Neural progenitor cell (in vitro differentiated cells): ENCODE measurements at regions not wholly inside any gene's neighbourhood (a gene's known extent, or its start where the extent isn't known, plus 50 kb on each side); places are given as distances from the start of the nearest gene placed in this dataset.

Experiments
- DNase-seq: peaks from one replicate; pipeline ENCODE4 v3.0.0-alpha.2; 2016; ENCODE audit warnings: low spot score
- H2AFZ ChIP-seq: fragments of 200-600 bp; sonication (generic); replicated peaks from 2 replicates; pipeline ENCODE4 v1.6.1; 2016; ENCODE audit warnings: antibody characterized with exemption
- H3F3A ChIP-seq: fragments of 200-600 bp; sonication (generic); 2 replicates; pipeline ENCODE4 v1.6.1; 2016; ENCODE audit warnings: antibody characterized with exemption, low read depth
- H3K27ac ChIP-seq: fragments of 200-600 bp; sonication (generic); 2 replicates; pipeline ENCODE4 v1.5.1; 2016; ENCODE audit warnings: mild to moderate bottlenecking
- H3K27me3 ChIP-seq: fragments of 200-600 bp; sonication (generic); 2 replicates; pipeline ENCODE4 v1.6.1; 2016; ENCODE audit warnings: mild to moderate bottlenecking, moderate library complexity
- H3K36me3 ChIP-seq: fragments of 200-600 bp; sonication (generic); 2 replicates; pipeline ENCODE4 v1.5.1; 2016
- H3K4me1 ChIP-seq: fragments of 200-600 bp; sonication (generic); 2 replicates; pipeline ENCODE4 v1.6.1; 2016; ENCODE audit warnings: mixed run types
- H3K4me2 ChIP-seq: fragments of 200-600 bp; sonication (generic); 2 replicates; pipeline ENCODE4 v1.6.1; 2016
- H3K4me3 ChIP-seq: fragments of 200-600 bp; sonication (generic); 2 replicates; pipeline ENCODE4 v1.5.1; 2016
- H3K79me2 ChIP-seq: fragments of 200-600 bp; sonication (generic); 2 replicates; pipeline ENCODE4 v1.6.1; 2016; ENCODE audit warnings: low read depth
- H3K9ac ChIP-seq: fragments of 200-600 bp; sonication (generic); 2 replicates; pipeline ENCODE4 v1.6.1; 2016
- H3K9me3 ChIP-seq: fragments of 200-600 bp; sonication (generic); 2 replicates; pipeline ENCODE4 v1.5.1; 2016; ENCODE audit warnings: low read depth
- H4K20me1 ChIP-seq: fragments of 200-600 bp; sonication (generic); 2 replicates; pipeline ENCODE4 v1.6.1; 2016; ENCODE audit warnings: low read depth
- H3K27ac Mint-ChIP-seq: 3 replicates; pipeline ENCODE4 v1.8.0; 2021; ENCODE audit warnings: mixed read lengths
- H3K27me3 Mint-ChIP-seq: 2 replicates; pipeline ENCODE4 v1.8.0; 2022; ENCODE audit warnings: low read depth, mild to moderate bottlenecking, inconsistent platforms, moderate library complexity, mixed read lengths; ENCODE audit not compliant: insufficient read depth
- H3K36me3 Mint-ChIP-seq: 3 replicates; pipeline ENCODE4 v1.8.0; 2021; ENCODE audit warnings: mixed read lengths
- H3K4me1 Mint-ChIP-seq: 3 replicates; pipeline ENCODE4 v1.8.0; 2021; ENCODE audit warnings: mixed read lengths
- H3K4me3 Mint-ChIP-seq: 3 replicates; pipeline ENCODE4 v1.8.0; 2021; ENCODE audit warnings: mild to moderate bottlenecking, moderate library complexity, mixed read lengths
- H3K9me3 Mint-ChIP-seq: 3 replicates; pipeline ENCODE4 v1.8.0; 2020; ENCODE audit warnings: mixed read lengths
- EZH2 ChIP-seq: fragments of 200-600 bp; sonication (generic); IDR thresholded peaks from 2 replicates; pipeline ENCODE4 v1.6.1; 2017; ENCODE audit warnings: antibody characterized with exemption, mild to moderate bottlenecking, moderate library complexity
- EZH2phosphoT487 ChIP-seq: fragments of 200-600 bp; sonication (generic); IDR thresholded peaks from 2 replicates; pipeline ENCODE4 v1.6.1; 2017; ENCODE audit warnings: antibody characterized with exemption
- TF ChIP-seq, protein P1 (sequence below): fragments of 200-600 bp; sonication (generic); IDR thresholded peaks from 2 replicates; pipeline ENCODE4 v1.5.1; 2017; ENCODE audit warnings: antibody characterized with exemption, mild to moderate bottlenecking

- Histone ChIP-seq H2AFZ (peak overlapping the region; percentile 28), H3K36me3 (no peaks in the 10 kb centered on the region), H3K9ac (no peak overlapping the region), H3K27ac (no peak overlapping the region), H3K79me2 (no peaks in the 10 kb centered on the region), H3F3A (no peaks in the 10 kb centered on the region), H3K9me3 (no peaks in the 10 kb centered on the region), H3K4me1 (peaks cover 7% of the 10 kb centered on the region), H4K20me1 (no peaks in the 10 kb centered on the region), H3K4me3 (no peak overlapping the region), H3K4me2 (no peak overlapping the region), H3K27me3 (no peaks in the 10 kb centered on the region)
- Mint-ChIP-seq H3K4me1 (peaks cover 7% of the 10 kb centered on the region), H3K9me3 (no peaks in the 10 kb centered on the region), H3K36me3 (no peaks in the 10 kb centered on the region), H3K27ac (no peak overlapping the region), H3K4me3 (no peak overlapping the region), H3K27me3 (no peaks in the 10 kb centered on the region)
- no peak for TF ChIP-seq EZH2phosphoT487
- no peak for TF ChIP-seq EZH2
- TF ChIP-seq, protein P1, sequence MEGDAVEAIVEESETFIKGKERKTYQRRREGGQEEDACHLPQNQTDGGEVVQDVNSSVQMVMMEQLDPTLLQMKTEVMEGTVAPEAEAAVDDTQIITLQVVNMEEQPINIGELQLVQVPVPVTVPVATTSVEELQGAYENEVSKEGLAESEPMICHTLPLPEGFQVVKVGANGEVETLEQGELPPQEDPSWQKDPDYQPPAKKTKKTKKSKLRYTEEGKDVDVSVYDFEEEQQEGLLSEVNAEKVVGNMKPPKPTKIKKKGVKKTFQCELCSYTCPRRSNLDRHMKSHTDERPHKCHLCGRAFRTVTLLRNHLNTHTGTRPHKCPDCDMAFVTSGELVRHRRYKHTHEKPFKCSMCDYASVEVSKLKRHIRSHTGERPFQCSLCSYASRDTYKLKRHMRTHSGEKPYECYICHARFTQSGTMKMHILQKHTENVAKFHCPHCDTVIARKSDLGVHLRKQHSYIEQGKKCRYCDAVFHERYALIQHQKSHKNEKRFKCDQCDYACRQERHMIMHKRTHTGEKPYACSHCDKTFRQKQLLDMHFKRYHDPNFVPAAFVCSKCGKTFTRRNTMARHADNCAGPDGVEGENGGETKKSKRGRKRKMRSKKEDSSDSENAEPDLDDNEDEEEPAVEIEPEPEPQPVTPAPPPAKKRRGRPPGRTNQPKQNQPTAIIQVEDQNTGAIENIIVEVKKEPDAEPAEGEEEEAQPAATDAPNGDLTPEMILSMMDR, result no peak
- DNase-seq, result no peak
Measured at GRCh38 chr4:179585761-179586160, 2143.5 kb upstream of the AGA start.

- Histone ChIP-seq H3K9ac (no peak overlapping the region), H3F3A (no peaks in the 10 kb centered on the region), H3K27me3 (no peaks in the 10 kb centered on the region), H4K20me1 (no peaks in the 10 kb centered on the region), H3K4me1 (peaks cover 7% of the 10 kb centered on the region), H3K4me3 (no peak overlapping the region), H3K9me3 (no peaks in the 10 kb centered on the region), H2AFZ (no peak overlapping the region), H3K27ac (no peak overlapping the region), H3K79me2 (no peaks in the 10 kb centered on the region), H3K4me2 (no peak overlapping the region), H3K36me3 (no peaks in the 10 kb centered on the region)
- no peak overlapping the region for H3K4me3 Mint-ChIP-seq
- no peaks in the 10 kb centered on the region for H3K27me3 Mint-ChIP-seq
- DNase-seq, result no peak
- TF ChIP-seq, protein P1, result no peak
- TF ChIP-seq EZH2phosphoT487 (no peak), EZH2 (no peak)
- no peak overlapping the region for H3K27ac Mint-ChIP-seq
- no peaks in the 10 kb centered on the region for H3K9me3 Mint-ChIP-seq
- H3K36me3 Mint-ChIP-seq, result no peaks in the 10 kb centered on the region
- H3K4me1 Mint-ChIP-seq, result peaks cover 7% of the 10 kb centered on the region
Measured at GRCh38 chr4:179586460-179586859, 2144.2 kb upstream of the AGA start.

DNA sequence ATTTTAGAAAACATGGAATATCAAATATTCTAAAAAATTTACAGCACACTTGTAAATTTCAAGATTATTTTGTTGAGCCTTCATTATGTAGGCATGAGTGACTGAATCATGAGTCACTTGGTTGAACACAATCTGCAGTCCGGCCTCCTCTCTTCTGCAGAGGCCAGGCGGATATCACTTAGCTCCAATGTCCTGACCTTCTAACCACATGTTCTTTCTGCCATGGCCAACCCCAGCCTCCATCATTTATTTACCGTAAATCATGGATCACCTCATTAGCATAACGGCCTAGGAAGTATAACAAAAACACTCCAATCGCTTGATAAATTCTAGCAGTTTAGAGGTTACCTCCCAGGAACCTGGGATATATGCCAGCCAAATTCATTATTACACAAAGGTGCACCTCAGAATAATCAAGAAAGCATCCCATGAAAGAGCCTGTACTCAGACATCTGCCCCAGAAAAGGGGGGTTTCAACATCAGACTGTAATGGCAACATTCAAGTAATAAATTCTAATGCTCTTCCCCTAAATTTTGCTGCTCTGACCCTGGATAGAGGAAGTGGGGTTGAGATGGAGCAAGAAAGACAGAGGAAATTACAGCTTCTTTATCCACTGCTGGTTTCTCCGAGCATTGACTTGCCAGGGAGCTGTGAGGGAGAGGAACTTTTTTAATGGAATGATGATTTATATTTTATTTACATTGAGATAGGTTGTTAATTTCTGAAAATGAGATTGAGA is 2153.6 kb upstream of the AGA start:
- Mint-ChIP-seq H3K36me3 (no peaks in the 10 kb centered on the region), H3K27ac (no peak overlapping the region), H3K4me1 (no peaks in the 10 kb centered on the region), H3K9me3 (no peaks in the 10 kb centered on the region), H3K4me3 (no peak overlapping the region), H3K27me3 (no peaks in the 10 kb centered on the region)
- Histone ChIP-seq H3K79me2 (no peaks in the 10 kb centered on the region), H3K4me3 (no peak overlapping the region), H3K36me3 (no peaks in the 10 kb centered on the region), H4K20me1 (no peaks in the 10 kb centered on the region), H3K4me1 (no peaks in the 10 kb centered on the region), H3F3A (no peaks in the 10 kb centered on the region), H3K27me3 (no peaks in the 10 kb centered on the region), H3K4me2 (no peak overlapping the region), H3K9me3 (no peaks in the 10 kb centered on the region), H3K27ac (no peak overlapping the region), H3K9ac (no peak overlapping the region), H2AFZ (no peak overlapping the region)
- TF ChIP-seq EZH2phosphoT487, result no peak
- TF ChIP-seq EZH2, result no peak
- TF ChIP-seq, protein P1, result no peak
- no peak for DNase-seq
